PC-3 (cell line): ENCODE measurements at regions not wholly inside any gene's neighbourhood (a gene's known extent, or its start where the extent isn't known, plus 50 kb on each side); places are given as distances from the start of the nearest gene placed in this dataset.

Source experiments
- CTCF ChIP-seq: fragments of 300-600 bp; sonication (generic); conservative IDR thresholded peaks from 2 replicates; pipeline ENCODE4 v1.5.1; 2017; ENCODE audit warnings: antibody characterized with exemption, low read depth, mild to moderate bottlenecking, low read length
- EZH2 ChIP-seq: fragments of 300-600 bp; sonication (generic); IDR thresholded peaks from one replicate; pipeline ENCODE4 v1.6.1; 2017; ENCODE audit warnings: antibody characterized with exemption, mild to moderate bottlenecking, low read length; ENCODE audit not compliant: unreplicated experiment

- no peak for TF ChIP-seq CTCF
- TF ChIP-seq EZH2 = no peak
Observed at GRCh38 chr5:171700318-171700912, 85.2 kb upstream of the SMIM23 start.
